Transverse colon (tissue), 4 donors: ENCODE measurements at regions not wholly inside any gene's neighbourhood (a gene's known extent, or its start where the extent isn't known, plus 50 kb on each side); places are given as distances from the start of the nearest gene placed in this dataset.

Experiments used
- DNase-seq: peaks from one replicate; pipeline ENCODE4 v3.0.0-alpha.2; 2019
- H3K27ac ChIP-seq, 4 donors: fragments of 200-600 bp; sonication (generic); 2 replicates each; pipeline ENCODE4 v1.5.1; 2016 to 2018; ENCODE audit warnings: inconsistent platforms in 4 of 4
- H3K27me3 ChIP-seq: fragments of 200-600 bp; sonication (generic); 2 replicates; pipeline ENCODE4 v1.5.1; 2017; ENCODE audit warnings: inconsistent platforms
- H3K36me3 ChIP-seq, 4 donors: fragments of 200-600 bp; sonication (generic); 2 replicates each; pipeline ENCODE4 v1.5.1; 2017 to 2019; ENCODE audit warnings: inconsistent platforms in 4 of 4
- H3K4me1 ChIP-seq, 4 donors: fragments of 200-600 bp; sonication (generic); 2 replicates each; pipeline ENCODE4 v1.5.1; 2017 to 2020; ENCODE audit warnings: inconsistent platforms in 4 of 4
- H3K4me3 ChIP-seq, 4 donors: fragments of 200-600 bp; sonication (generic); 1 replicate in 1 of 4; 2 replicates in 3 of 4; pipeline versions ENCODE4 v1.5.1 to v1.6.1; 2017 to 2019; ENCODE audit warnings: inconsistent platforms in 4 of 4
- H3K9me3 ChIP-seq, 2 donors: fragments of 200-600 bp; sonication (generic); 2 replicates each; pipeline ENCODE4 v1.5.1; 2017 to 2019; ENCODE audit warnings: inconsistent platforms in 2 of 2
- EP300 ChIP-seq: sonication (generic); formaldehyde crosslinking; IDR thresholded peaks from one replicate; pipeline ENCODE4 v1.6.1; 2017; ENCODE audit warnings: antibody characterized with exemption, low read depth
- POLR2A ChIP-seq: fragments of 450-650 bp; IDR thresholded peaks from one replicate; pipeline ENCODE4 v1.6.1; 2016; ENCODE audit warnings: antibody characterized with exemption, mild to moderate bottlenecking, moderate library complexity
- POLR2AphosphoS5 ChIP-seq, 3 donors: sonication (generic); formaldehyde crosslinking; IDR thresholded peaks; one replicate each; pipeline ENCODE4 v1.6.1; 2016; ENCODE audit warnings: antibody characterized with exemption in 3 of 3
- WGBS, 2 donors: methylation state at CpG; one replicate each; pipeline ENCODE4 v1.1.5; 2018; ENCODE audit warnings: low coverage in 1 of 2; 5-methylcytosine and 5-hydroxymethylcytosine counted together
- in situ Hi-C, 4 donors: fragments of 200-750 bp; cut with MboI; loops; one replicate each; pipeline versions ENCODE4 v1.15.0 to v1.15.1; 2017; ENCODE audit warnings: low sequenced_read_pairs in 3 of 4, low pct_ligation_motif_present in 1 of 4, low pct_unique_long_range_greater_than_20kb in 1 of 4
- intact Hi-C: fragments of 100-400 bp; cut with DNase I; formaldehyde crosslinking; loops from one replicate; pipeline ENCODE4 v1.15.1; 2023; ENCODE audit warnings: low total_unique reads
- TF ChIP-seq, protein P1 (sequence below), 5 experiments: fragments of 200-600 bp in 3 of 5; fragments of 450-650 bp in 2 of 5; sonication (generic) in 3 of 5; IDR thresholded peaks; 1 replicate in 2 of 5; 2 replicates in 3 of 5; pipeline ENCODE4 v1.5.1; 2016 to 2017; ENCODE audit warnings: antibody characterized with exemption in 5 of 5, inconsistent platforms in 3 of 5, mild to moderate bottlenecking in 2 of 5, moderate library complexity in 1 of 5

DNA sequence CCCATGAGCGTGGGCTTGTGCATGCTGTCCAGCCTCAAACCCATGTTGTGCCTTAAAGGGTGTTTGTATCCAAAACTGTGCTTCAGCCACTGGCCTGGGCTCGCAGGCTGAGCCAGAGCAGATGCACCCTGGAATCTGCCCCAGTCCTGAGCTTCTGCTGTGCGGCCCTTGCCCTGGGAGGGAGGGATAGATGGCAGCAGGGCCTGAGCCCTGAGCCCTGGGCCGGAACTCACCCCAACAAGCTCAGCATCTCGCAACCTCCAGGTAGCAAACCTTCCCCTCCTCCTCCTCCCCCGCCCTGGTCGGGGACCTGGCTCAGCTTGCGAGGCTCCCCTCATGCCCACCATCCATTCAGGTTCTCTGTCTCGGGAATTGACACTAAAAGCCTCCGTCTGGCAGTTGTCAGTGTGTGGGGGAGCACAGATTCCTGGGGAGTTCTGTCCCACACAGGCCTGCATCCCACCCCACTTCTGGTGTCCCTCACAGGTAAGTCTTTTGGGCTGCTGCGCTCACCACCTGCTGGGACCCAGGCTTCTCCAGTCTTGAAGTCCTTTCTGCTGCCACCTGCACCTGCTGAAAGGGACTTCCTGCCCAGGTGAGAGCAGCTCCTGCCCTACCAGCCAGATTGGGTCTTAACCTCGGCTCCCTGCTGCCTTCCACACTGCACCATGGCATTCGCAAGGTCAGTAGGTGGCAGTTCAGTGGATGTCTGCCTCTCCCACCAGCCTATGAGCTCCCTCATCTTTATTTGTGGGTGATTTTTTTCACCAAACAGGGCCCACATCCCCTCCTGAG, 55.2 kb upstream of the OLFM1 start:
- Histone ChIP-seq H3K4me1 (no peaks in the 10 kb centered on the region), H3K27me3 (peaks cover 18% of the 10 kb centered on the region), H3K36me3 (no peaks in the 10 kb centered on the region), H3K27ac (no peak overlapping the region), H3K4me3 (no peak overlapping the region), H3K9me3 (no peaks in the 10 kb centered on the region)
- WGBS, 2 donors = 71 to 100% methylated on average over 1 to 13 of the region's 13 CpGs
- no peak for TF ChIP-seq EP300
- TF ChIP-seq POLR2A = no peak
- TF ChIP-seq, protein P1, sequence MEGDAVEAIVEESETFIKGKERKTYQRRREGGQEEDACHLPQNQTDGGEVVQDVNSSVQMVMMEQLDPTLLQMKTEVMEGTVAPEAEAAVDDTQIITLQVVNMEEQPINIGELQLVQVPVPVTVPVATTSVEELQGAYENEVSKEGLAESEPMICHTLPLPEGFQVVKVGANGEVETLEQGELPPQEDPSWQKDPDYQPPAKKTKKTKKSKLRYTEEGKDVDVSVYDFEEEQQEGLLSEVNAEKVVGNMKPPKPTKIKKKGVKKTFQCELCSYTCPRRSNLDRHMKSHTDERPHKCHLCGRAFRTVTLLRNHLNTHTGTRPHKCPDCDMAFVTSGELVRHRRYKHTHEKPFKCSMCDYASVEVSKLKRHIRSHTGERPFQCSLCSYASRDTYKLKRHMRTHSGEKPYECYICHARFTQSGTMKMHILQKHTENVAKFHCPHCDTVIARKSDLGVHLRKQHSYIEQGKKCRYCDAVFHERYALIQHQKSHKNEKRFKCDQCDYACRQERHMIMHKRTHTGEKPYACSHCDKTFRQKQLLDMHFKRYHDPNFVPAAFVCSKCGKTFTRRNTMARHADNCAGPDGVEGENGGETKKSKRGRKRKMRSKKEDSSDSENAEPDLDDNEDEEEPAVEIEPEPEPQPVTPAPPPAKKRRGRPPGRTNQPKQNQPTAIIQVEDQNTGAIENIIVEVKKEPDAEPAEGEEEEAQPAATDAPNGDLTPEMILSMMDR (IDR thresholded peaks at IDR 0.05) = no peak
- TF ChIP-seq POLR2AphosphoS5 (IDR thresholded peaks at IDR 0.05) = no peak
- in situ Hi-C loops = no loop called here
- intact Hi-C loops = no loop called here
- no peak for DNase-seq

- Histone ChIP-seq H3K27ac (no peak overlapping the region), H3K9me3 (no peaks in the 10 kb centered on the region), H3K36me3 (no peaks in the 10 kb centered on the region), H3K4me3 (no peak overlapping the region), H3K4me1 (no peaks in the 10 kb centered on the region), H3K27me3 (peaks cover 18% of the 10 kb centered on the region)
- no peak for DNase-seq
- in situ Hi-C loops = no loop called here
- intact Hi-C loops = no loop called here
- 74% methylated on average over 22 of the region's 22 CpGs; no CpG with 5 or more reads in 1 of the 2 donors for WGBS, 2 donors
- TF ChIP-seq EP300 = no peak
Observed at GRCh38 chr9:135032868-135033460, 54.5 kb upstream of the OLFM1 start.

GRCh38 chr9:135033487-135033886, 54.0 kb upstream of the OLFM1 start:
- intact Hi-C loops (no loop called here), in situ Hi-C loops (no loop called here)
- 57 to 62% methylated on average over 6 to 7 of the region's 7 CpGs for WGBS, 2 donors
- DNase-seq = no peak
- no peaks in the 10 kb centered on the region for H3K4me1 ChIP-seq
- TF ChIP-seq, protein P1 (IDR thresholded peaks at IDR 0.05) = no peak
- no peak for TF ChIP-seq POLR2A
- no peak for TF ChIP-seq EP300
- no peak for TF ChIP-seq POLR2AphosphoS5 (IDR thresholded peaks at IDR 0.05)
- no peak overlapping the region for H3K4me3 ChIP-seq
- no peaks in the 10 kb centered on the region for H3K36me3 ChIP-seq
- H3K27me3 ChIP-seq = peaks cover 18% of the 10 kb centered on the region
- H3K9me3 ChIP-seq = no peaks in the 10 kb centered on the region
- H3K27ac ChIP-seq = no peak overlapping the region

DNA sequence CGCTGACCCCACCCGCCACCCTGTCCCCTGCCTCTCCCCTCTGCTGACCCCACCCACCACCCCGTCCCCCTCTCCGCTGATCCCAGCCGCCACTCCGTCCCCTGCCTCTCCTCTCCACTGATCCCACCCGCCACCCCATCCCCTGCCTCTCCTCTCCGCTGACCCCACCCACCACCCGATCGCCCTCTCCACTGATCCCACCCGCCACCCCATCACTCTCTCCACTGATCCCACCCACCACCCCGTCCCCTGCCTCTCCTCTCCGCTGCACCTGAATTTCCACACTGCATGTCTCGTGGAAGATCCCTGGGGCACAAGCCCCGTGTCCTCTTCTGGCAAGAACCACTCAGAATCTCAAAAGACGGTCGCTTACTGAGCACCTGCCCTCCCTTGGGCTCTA, 53.4 kb upstream of the OLFM1 start:
- WGBS, 2 donors = 89% methylated on average over 13 of the region's 17 CpGs; no CpG with 5 or more reads in 1 of the 2 donors
- H3K27me3 ChIP-seq = peaks cover 18% of the 10 kb centered on the region
- TF ChIP-seq POLR2AphosphoS5 (IDR thresholded peaks at IDR 0.05) (no peak), EP300 (no peak), POLR2A (no peak)
- TF ChIP-seq, protein P1 (IDR thresholded peaks at IDR 0.05) = no peak
- DNase-seq = no peak
- intact Hi-C loops = no loop called here
- in situ Hi-C loops = no loop called here
- H3K9me3 ChIP-seq = no peaks in the 10 kb centered on the region
- no peak overlapping the region for H3K27ac ChIP-seq
- H3K4me1 ChIP-seq = no peaks in the 10 kb centered on the region
- H3K36me3 ChIP-seq = no peaks in the 10 kb centered on the region
- no peak overlapping the region for H3K4me3 ChIP-seq
